ENCODE measurements at regions not wholly inside any gene's neighbourhood (a gene's known extent, or its start where the extent isn't known, plus 50 kb on each side); places are given as distances from the start of the nearest gene placed in this dataset.

GRCh38 chr1:204797401-204797800, 73.3 kb upstream of the NFASC start:
- TF ChIP-seq CTCF (IDR thresholded peaks at IDR 0.05; ENCODE audit: poor library complexity) (no peak), EZH2 (IDR thresholded peaks at IDR 0.05; ENCODE audit: borderline replicate concordance) (no peak)

Measured in hepatocyte (in vitro differentiated cells).